Adipocyte (in vitro differentiated cells): ENCODE measurements at regions not wholly inside any gene's neighbourhood (a gene's known extent, or its start where the extent isn't known, plus 50 kb on each side); places are given as distances from the start of the nearest gene placed in this dataset.
"Not testable (repeated sequence)": the region's sequence is repeated elsewhere in the genome, so short reads cannot be mapped to it uniquely, and the experiment has no call there.

ENCODE experiments used
- DNase-seq: peaks from one replicate; pipeline ENCODE4 v3.0.0-alpha.2; 2015; ENCODE audit warnings: low read depth
- H3K27me3 ChIP-seq: replicated peaks from 2 replicates; pipeline ENCODE4 v1.7.0; 2013; ENCODE audit warnings: mild to moderate bottlenecking, low read length, moderate library complexity; ENCODE audit not compliant: control insufficient read depth, insufficient read depth
- H3K36me3 ChIP-seq: 2 replicates; pipeline ENCODE4 v1.7.0; 2013; ENCODE audit warnings: low read length, mild to moderate bottlenecking, moderate library complexity; ENCODE audit not compliant: control insufficient read depth, insufficient read depth, severe bottlenecking
- H3K4me1 ChIP-seq: 2 replicates; pipeline ENCODE4 v1.7.0; 2013; ENCODE audit warnings: mild to moderate bottlenecking, low read length, moderate library complexity; ENCODE audit not compliant: control insufficient read depth, insufficient read depth
- H3K4me3 ChIP-seq: 2 replicates; pipeline ENCODE4 v1.7.0; 2013; ENCODE audit warnings: mild to moderate bottlenecking, low read length, moderate library complexity
- H3K9ac ChIP-seq: 2 replicates; pipeline ENCODE4 v1.7.0; 2013; ENCODE audit warnings: mild to moderate bottlenecking, low read length, moderate library complexity
- H3K9me3 ChIP-seq: 2 replicates; pipeline ENCODE4 v1.7.0; 2013; ENCODE audit warnings: mild to moderate bottlenecking, low read length, moderate library complexity; ENCODE audit not compliant: control insufficient read depth

DNA sequence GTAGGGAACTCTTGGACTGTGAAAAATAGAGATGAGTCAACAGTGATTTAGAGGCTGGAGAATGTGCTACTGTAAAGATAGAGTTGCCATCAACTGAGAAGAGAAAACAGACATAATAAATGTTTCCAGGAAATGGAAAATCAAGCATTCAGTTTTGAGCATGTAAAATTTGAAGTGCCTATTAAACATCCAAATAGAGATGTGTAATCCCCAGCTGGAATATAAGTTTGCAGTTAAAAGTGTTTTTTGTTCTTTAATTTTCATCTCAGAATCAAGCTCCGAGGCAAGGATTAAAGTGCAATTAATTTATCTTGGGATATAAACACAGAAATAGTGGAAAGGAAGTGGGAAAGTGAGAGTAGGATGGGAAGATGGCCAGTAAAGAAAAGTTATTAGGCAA, 666.0 kb upstream of the RAG2 start:
- DNase-seq: no peak

DNA sequence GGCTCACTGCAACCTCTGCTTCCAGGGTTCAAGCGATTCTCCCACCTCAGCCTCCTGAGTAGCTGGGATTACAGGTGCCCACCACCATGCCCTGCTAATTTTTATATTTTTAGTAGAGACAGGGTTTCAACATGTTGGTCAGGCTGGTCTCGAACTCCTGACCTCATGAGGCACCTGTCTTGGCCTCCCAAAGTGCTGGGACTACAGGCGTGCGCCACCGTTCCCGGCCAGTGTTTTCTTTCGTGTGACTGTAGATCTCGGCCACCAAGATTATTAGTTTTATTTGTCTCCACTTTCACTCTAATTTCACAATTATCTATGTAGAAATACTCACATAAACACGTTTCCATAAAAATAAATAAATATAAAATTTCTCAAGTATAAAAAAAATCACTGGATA, 665.4 kb upstream of the RAG2 start:
- not testable (repeated sequence) for H3K9ac ChIP-seq, H3K4me1 ChIP-seq, H3K9me3 ChIP-seq, DNase-seq, H3K36me3 ChIP-seq, H3K27me3 ChIP-seq, H3K4me3 ChIP-seq

More for the DNA sequence above, 666.0 kb upstream of the RAG2 start:
- no peaks in the 10 kb centered on the region for H3K9me3 ChIP-seq
- no peaks in the 10 kb centered on the region for H3K27me3 ChIP-seq
- no peak overlapping the region for H3K9ac ChIP-seq
- no peak overlapping the region for H3K4me3 ChIP-seq
- H3K36me3 ChIP-seq: no peaks in the 10 kb centered on the region
- no peaks in the 10 kb centered on the region for H3K4me1 ChIP-seq

DNA sequence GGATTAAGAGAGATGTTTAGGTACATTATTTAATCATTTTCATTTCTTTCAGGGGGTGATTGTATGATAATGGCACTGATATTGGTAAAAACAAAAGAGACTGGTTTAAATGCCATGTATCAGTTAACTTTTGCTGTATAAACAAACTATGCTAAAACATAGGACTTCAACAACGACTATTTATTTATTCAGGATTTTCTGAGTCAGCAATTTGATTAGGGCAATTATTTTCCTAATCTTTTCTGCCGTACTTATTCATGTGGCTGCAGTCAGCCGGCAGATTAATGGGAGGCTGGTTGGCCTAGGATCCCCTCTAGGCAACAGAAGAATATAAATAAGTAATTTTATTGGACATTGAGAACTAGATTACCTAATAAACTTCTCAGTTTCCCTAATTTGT, 661.7 kb upstream of the RAG2 start:
- Histone ChIP-seq H3K36me3 (no peaks in the 10 kb centered on the region), H3K4me3 (no peak overlapping the region), H3K9me3 (no peaks in the 10 kb centered on the region), H3K9ac (no peak overlapping the region), H3K4me1 (no peaks in the 10 kb centered on the region), H3K27me3 (no peaks in the 10 kb centered on the region)
- DNase-seq: no peak

- H3K4me1 ChIP-seq: no peaks in the 10 kb centered on the region
- DNase-seq: no peak
- no peaks in the 10 kb centered on the region for H3K36me3 ChIP-seq
- H3K27me3 ChIP-seq: no peaks in the 10 kb centered on the region
- H3K4me3 ChIP-seq: no peak overlapping the region
- no peak overlapping the region for H3K9ac ChIP-seq
- peaks cover 6% of the 10 kb centered on the region for H3K9me3 ChIP-seq
Measured at GRCh38 chr11:37248145-37248544, 650.1 kb upstream of the RAG2 start.

DNA sequence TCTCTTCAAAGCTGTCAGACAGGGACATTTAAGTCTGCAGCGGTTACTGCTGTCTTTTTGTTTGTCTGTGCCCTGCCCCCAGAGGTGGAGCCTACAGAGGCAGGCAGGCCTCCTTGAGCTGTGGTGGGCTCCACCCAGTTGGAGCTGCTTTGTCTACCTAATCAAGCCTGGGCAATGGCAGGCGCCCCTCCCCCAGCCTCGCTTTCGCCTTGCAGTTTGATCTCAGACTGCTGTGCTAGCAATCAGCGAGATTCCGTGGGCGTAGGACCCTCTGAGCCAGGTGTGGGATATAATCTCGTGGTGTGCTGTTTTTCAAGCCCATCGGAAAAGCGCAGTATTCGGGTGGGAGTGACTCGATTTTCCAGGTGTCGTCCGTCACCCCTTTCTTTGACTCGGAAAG, 648.1 kb upstream of the RAG2 start:
- H3K4me3 ChIP-seq, H3K4me1 ChIP-seq, H3K9ac ChIP-seq, H3K36me3 ChIP-seq, H3K27me3 ChIP-seq, H3K9me3 ChIP-seq, DNase-seq: not testable (repeated sequence)

GRCh38 chr11:37230865-37231264, 632.8 kb upstream of the RAG2 start:
- Histone ChIP-seq H3K9ac (no peak overlapping the region), H3K4me1 (no peaks in the 10 kb centered on the region), H3K36me3 (no peaks in the 10 kb centered on the region), H3K4me3 (no peak overlapping the region), H3K9me3 (no peaks in the 10 kb centered on the region), H3K27me3 (no peaks in the 10 kb centered on the region)
- no peak for DNase-seq

GRCh38 chr11:37223962-37224361, 625.9 kb upstream of the RAG2 start:
- no peak overlapping the region for H3K4me3 ChIP-seq
- H3K9me3 ChIP-seq: no peaks in the 10 kb centered on the region
- no peaks in the 10 kb centered on the region for H3K36me3 ChIP-seq
- DNase-seq: no peak
- H3K27me3 ChIP-seq: no peaks in the 10 kb centered on the region
- H3K4me1 ChIP-seq: no peaks in the 10 kb centered on the region
- no peak overlapping the region for H3K9ac ChIP-seq

GRCh38 chr11:37203006-37203405, 605.0 kb upstream of the RAG2 start:
- no peak overlapping the region for H3K4me3 ChIP-seq
- H3K36me3 ChIP-seq: no peaks in the 10 kb centered on the region
- no peaks in the 10 kb centered on the region for H3K4me1 ChIP-seq
- H3K9ac ChIP-seq: no peak overlapping the region
- H3K27me3 ChIP-seq: no peaks in the 10 kb centered on the region
- no peak for DNase-seq
- H3K9me3 ChIP-seq: peaks cover 2% of the 10 kb centered on the region

GRCh38 chr11:37199082-37199481, 601.0 kb upstream of the RAG2 start:
- DNase-seq: no peak
- H3K9me3 ChIP-seq: peaks cover 4% of the 10 kb centered on the region
- H3K36me3 ChIP-seq: no peaks in the 10 kb centered on the region
- no peak overlapping the region for H3K4me3 ChIP-seq
- no peak overlapping the region for H3K9ac ChIP-seq
- H3K27me3 ChIP-seq: no peaks in the 10 kb centered on the region
- H3K4me1 ChIP-seq: no peaks in the 10 kb centered on the region

DNA sequence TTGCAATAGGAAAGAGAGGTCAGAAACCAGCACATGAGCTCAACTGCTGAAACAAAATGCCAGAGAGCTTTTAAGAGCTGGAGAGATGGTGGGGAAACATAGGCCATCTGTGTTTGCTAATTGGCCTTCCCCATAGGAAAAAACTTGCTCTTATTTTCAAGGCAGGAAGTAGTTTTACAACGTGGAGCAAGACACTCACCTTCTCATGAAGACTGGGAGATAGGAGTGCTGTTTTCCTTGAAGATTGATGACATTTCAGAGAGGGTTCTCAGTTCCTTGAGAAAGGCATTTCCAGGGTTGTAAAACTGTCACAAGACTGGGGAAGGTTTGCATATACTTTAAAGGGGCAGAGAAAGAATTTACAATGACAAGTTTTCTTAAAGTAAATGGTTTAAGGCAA, 586.3 kb upstream of the RAG2 start:
- H3K4me1 ChIP-seq: no peaks in the 10 kb centered on the region

DNA sequence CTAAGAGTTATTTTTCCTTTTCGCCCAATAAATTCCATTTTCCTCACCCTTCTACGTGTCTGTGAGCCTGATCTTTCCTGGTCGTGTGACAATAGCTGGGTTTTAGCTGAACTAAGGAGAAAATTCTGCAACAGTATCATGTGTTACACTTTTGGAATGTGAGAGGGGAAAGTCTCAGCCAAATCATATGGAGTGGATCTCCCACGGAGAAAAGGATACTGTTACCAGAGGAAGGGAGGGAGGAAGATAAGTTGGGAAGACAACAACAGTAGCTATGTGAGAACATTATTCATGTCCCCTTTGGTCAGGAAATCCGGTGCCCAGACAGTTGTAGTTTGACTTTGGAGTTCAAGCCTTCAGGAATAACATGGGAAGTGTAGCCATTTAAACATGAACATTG, 584.0 kb upstream of the RAG2 start:
- H3K9ac ChIP-seq: no peak overlapping the region
- H3K36me3 ChIP-seq: no peaks in the 10 kb centered on the region
- no peak overlapping the region for H3K4me3 ChIP-seq
- H3K27me3 ChIP-seq: no peaks in the 10 kb centered on the region
- H3K9me3 ChIP-seq: peaks cover 5% of the 10 kb centered on the region
- DNase-seq: no peak
- no peaks in the 10 kb centered on the region for H3K4me1 ChIP-seq

More for the DNA sequence above, 586.3 kb upstream of the RAG2 start:
- Histone ChIP-seq H3K9me3 (peaks cover 5% of the 10 kb centered on the region), H3K36me3 (no peaks in the 10 kb centered on the region), H3K27me3 (no peaks in the 10 kb centered on the region), H3K9ac (no peak overlapping the region), H3K4me3 (no peak overlapping the region)
- DNase-seq: no peak

GRCh38 chr11:37177721-37178120, 579.7 kb upstream of the RAG2 start:
- no peaks in the 10 kb centered on the region for H3K27me3 ChIP-seq
- no peak overlapping the region for H3K4me3 ChIP-seq
- H3K4me1 ChIP-seq: no peaks in the 10 kb centered on the region
- no peak overlapping the region for H3K9ac ChIP-seq
- no peaks in the 10 kb centered on the region for H3K36me3 ChIP-seq
- peaks cover 5% of the 10 kb centered on the region for H3K9me3 ChIP-seq
- no peak for DNase-seq
